Glutamatergic neuron (in vitro differentiated cells): ENCODE measurements at regions not wholly inside any gene's neighbourhood (a gene's known extent, or its start where the extent isn't known, plus 50 kb on each side); places are given as distances from the start of the nearest gene placed in this dataset.

Experiments
- DNase-seq: peaks from one replicate; pipeline ENCODE4 v3.0.0; 2022
- H3K27ac Mint-ChIP-seq: one replicate; pipeline ENCODE4 v1.8.0; 2020; ENCODE audit warnings: mild to moderate bottlenecking, mixed read lengths, inconsistent platforms; ENCODE audit not compliant: unreplicated experiment
- H3K27me3 Mint-ChIP-seq: one replicate; pipeline ENCODE4 v1.8.0; 2020; ENCODE audit warnings: mild to moderate bottlenecking, moderate library complexity, mixed read lengths, inconsistent platforms; ENCODE audit not compliant: unreplicated experiment
- H3K36me3 Mint-ChIP-seq: one replicate; pipeline ENCODE4 v1.8.0; 2020; ENCODE audit warnings: mild to moderate bottlenecking, mixed read lengths, inconsistent platforms; ENCODE audit not compliant: unreplicated experiment
- H3K4me1 Mint-ChIP-seq: one replicate; pipeline ENCODE4 v1.8.0; 2020; ENCODE audit warnings: mild to moderate bottlenecking, low read depth, mixed read lengths, inconsistent platforms; ENCODE audit not compliant: unreplicated experiment
- H3K4me3 Mint-ChIP-seq: one replicate; pipeline ENCODE4 v1.8.0; 2020; ENCODE audit warnings: mild to moderate bottlenecking, mixed read lengths, inconsistent platforms; ENCODE audit not compliant: unreplicated experiment
- H3K9me3 Mint-ChIP-seq: one replicate; pipeline ENCODE4 v1.8.0; 2020; ENCODE audit warnings: mild to moderate bottlenecking, moderate library complexity, mixed read lengths, inconsistent platforms; ENCODE audit not compliant: unreplicated experiment
- TF ChIP-seq, protein P1 (sequence below): fragments of 200-600 bp; sonication (generic); IDR thresholded peaks from one replicate; pipeline ENCODE4 v1.5.0; 2021; ENCODE audit not compliant: partially characterized antibody, unreplicated experiment

DNA sequence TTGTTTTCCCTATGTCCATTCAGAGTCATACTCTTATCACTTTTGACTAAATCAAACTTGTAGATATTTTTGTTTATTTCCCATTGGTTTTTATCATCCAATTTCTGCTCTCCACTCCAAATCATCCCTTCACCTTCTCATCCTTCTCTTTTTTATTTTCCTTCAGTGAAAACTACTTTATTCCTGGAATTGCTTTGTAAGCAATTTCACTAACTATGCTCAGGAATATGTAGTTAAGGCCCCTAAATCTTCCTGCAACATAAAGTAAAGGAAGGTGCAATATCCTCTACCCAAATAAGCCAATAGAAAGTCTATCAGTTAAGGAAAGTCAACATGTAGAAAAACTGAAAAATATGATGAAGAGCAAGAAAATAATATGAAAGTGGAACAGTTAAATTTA lies 308.4 kb downstream of the SEC23A start:
- TF ChIP-seq, protein P1, sequence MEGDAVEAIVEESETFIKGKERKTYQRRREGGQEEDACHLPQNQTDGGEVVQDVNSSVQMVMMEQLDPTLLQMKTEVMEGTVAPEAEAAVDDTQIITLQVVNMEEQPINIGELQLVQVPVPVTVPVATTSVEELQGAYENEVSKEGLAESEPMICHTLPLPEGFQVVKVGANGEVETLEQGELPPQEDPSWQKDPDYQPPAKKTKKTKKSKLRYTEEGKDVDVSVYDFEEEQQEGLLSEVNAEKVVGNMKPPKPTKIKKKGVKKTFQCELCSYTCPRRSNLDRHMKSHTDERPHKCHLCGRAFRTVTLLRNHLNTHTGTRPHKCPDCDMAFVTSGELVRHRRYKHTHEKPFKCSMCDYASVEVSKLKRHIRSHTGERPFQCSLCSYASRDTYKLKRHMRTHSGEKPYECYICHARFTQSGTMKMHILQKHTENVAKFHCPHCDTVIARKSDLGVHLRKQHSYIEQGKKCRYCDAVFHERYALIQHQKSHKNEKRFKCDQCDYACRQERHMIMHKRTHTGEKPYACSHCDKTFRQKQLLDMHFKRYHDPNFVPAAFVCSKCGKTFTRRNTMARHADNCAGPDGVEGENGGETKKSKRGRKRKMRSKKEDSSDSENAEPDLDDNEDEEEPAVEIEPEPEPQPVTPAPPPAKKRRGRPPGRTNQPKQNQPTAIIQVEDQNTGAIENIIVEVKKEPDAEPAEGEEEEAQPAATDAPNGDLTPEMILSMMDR, result no peak
- Mint-ChIP-seq H3K9me3 (no peaks in the 10 kb centered on the region), H3K27me3 (no peaks in the 10 kb centered on the region), H3K36me3 (no peaks in the 10 kb centered on the region), H3K4me1 (peaks cover 5% of the 10 kb centered on the region), H3K27ac (no peak overlapping the region), H3K4me3 (no peak overlapping the region)
- DNase-seq, result no peak

DNA sequence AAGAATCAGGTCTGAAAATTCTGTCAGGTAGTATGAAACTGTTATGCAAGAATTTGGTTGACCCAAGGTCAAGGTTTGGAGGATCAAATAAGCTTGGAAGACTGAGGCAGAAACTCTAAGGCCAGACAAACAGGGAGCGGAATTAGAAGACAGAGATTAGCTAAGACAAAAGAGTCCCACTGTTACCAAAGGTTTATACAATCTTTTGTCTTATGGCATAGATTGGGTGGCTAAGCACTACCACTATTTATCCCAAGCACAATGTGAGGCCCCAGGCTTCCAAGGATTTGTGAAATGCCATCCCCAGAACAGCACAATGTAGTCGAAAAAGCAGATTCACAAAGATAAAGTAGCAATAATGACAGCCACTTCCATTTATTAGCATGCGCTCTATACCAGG lies 311.2 kb downstream of the SEC23A start:
- Mint-ChIP-seq H3K4me3 (no peak overlapping the region), H3K36me3 (no peaks in the 10 kb centered on the region), H3K27ac (no peak overlapping the region), H3K27me3 (no peaks in the 10 kb centered on the region), H3K4me1 (peaks cover 5% of the 10 kb centered on the region), H3K9me3 (no peaks in the 10 kb centered on the region)
- TF ChIP-seq, protein P1, result no peak
- no peak for DNase-seq

DNA sequence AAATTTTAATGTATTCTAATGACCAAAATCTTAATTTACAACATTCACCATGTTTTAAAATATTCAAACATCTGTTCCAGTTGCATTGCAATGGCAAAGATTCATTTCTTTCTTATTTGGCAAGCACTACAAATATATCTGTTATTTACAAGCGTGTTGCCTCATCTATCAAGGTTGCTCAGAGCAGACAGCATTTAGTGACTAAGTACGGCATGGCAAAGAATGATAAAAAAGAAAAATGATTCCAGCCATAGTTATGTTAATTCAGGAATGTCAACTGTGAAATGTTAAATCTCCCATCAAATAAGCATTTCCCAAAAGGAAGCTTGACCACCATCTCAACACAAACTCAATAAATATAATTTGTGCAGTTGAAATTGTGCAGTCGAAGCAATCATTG lies 312.1 kb downstream of the SEC23A start:
- Mint-ChIP-seq H3K27me3 (no peaks in the 10 kb centered on the region), H3K36me3 (no peaks in the 10 kb centered on the region), H3K27ac (no peak overlapping the region), H3K4me3 (no peak overlapping the region), H3K4me1 (peaks cover 5% of the 10 kb centered on the region), H3K9me3 (no peaks in the 10 kb centered on the region)
- TF ChIP-seq, protein P1, result no peak
- no peak for DNase-seq

DNA sequence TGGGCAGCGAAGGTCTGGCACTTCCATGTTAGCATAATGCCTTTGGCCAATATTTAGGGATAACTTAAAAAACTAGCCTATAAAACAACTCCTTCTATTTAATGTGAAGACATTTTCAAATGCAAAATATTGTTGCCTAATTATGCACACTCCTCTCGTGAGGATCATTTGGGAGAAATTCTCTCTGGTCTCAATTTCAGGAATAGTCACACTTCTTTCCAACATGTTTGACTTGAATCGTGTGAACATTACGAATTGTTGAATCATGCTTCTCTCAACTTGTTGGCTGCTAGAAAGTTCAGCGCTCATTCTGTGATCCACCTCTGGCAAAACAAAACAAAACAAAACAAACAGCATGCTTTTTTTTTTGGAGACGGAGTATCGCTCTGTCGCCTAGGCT lies 313.2 kb downstream of the SEC23A start:
- DNase-seq, result no peak
- Mint-ChIP-seq H3K36me3 (no peaks in the 10 kb centered on the region), H3K9me3 (no peaks in the 10 kb centered on the region), H3K27me3 (no peaks in the 10 kb centered on the region), H3K27ac (no peak overlapping the region), H3K4me3 (no peak overlapping the region), H3K4me1 (no peaks in the 10 kb centered on the region)
- TF ChIP-seq, protein P1, result no peak

DNA sequence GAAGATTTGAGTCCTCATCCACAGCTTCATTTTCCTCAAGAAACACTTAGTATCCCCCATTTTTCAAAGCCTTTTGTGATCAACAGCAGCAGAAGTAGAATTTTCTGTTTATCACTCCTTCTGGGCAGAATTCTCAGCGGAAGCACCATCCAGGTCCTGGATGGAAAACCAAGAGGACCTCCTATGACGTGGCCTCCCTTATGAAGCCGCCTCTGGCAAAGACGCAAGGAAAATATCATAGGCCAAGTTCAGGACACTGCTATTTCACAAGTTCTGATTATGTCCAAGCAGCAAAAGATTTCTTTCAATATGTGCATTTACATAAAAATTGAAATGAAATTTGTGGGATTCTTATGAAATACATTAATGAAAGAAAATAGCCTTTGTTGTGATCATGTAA lies 315.0 kb downstream of the SEC23A start:
- H3K4me3 Mint-ChIP-seq, result no peak overlapping the region
- H3K27ac Mint-ChIP-seq, result no peak overlapping the region
- H3K27me3 Mint-ChIP-seq, result no peaks in the 10 kb centered on the region
- H3K9me3 Mint-ChIP-seq, result no peaks in the 10 kb centered on the region
- no peak for DNase-seq
- H3K4me1 Mint-ChIP-seq, result no peaks in the 10 kb centered on the region
- TF ChIP-seq, protein P1, result no peak
- no peaks in the 10 kb centered on the region for H3K36me3 Mint-ChIP-seq
